Body of pancreas (tissue), 4 donors: ENCODE measurements at regions not wholly inside any gene's neighbourhood (a gene's known extent, or its start where the extent isn't known, plus 50 kb on each side); places are given as distances from the start of the nearest gene placed in this dataset.
A peak's percentile ranks its signal among the peaks of the same experiment; 100 is the strongest.

Source experiments
- ATAC-seq: fragments of 150-250 bp; one replicate; pipeline ENCODE4 v1.9.1; 2016
- DNase-seq, 4 donors: peaks; one replicate each; pipeline ENCODE4 v3.0.0-alpha.2; 2019
- H3K27ac ChIP-seq, 4 donors: fragments of 200-600 bp; sonication (generic); 1 replicate in 3 of 4; 2 replicates in 1 of 4; pipeline versions ENCODE4 v1.5.1 to v1.6.1; 2016 to 2019; ENCODE audit warnings: mild to moderate bottlenecking in 1 of 4, mixed read lengths in 1 of 4, moderate library complexity in 1 of 4
- H3K27me3 ChIP-seq, 2 donors: fragments of 200-600 bp; sonication (generic); one replicate each; pipeline ENCODE4 v1.6.0; 2016; ENCODE audit warnings: mild to moderate bottlenecking in 1 of 2
- H3K36me3 ChIP-seq, 2 donors: fragments of 200-600 bp; sonication (generic); replicated peaks in 1 of 2; 2 replicates each; pipeline ENCODE4 v1.5.1; 2016; ENCODE audit warnings: low read depth in 2 of 2; ENCODE audit not compliant: insufficient read depth in 1 of 2
- H3K4me1 ChIP-seq: fragments of 200-600 bp; sonication (generic); one replicate; pipeline ENCODE4 v1.6.0; 2016
- H3K4me3 ChIP-seq, 2 donors: fragments of 200-600 bp; sonication (generic); 1 replicate in 1 of 2; 2 replicates in 1 of 2; pipeline ENCODE4 v1.5.1; 2016 to 2019
- H3K9me3 ChIP-seq, 3 donors: fragments of 200-600 bp; sonication (generic); 1 replicate in 2 of 3; 2 replicates in 1 of 3; pipeline ENCODE4 v1.5.1; 2016
- POLR2A ChIP-seq, 3 donors: fragments of 450-650 bp; IDR thresholded peaks; one replicate each; pipeline ENCODE4 v1.6.1; 2016; ENCODE audit warnings: antibody characterized with exemption in 3 of 3, mild to moderate bottlenecking in 2 of 3
- WGBS, 2 donors: methylation state at CpG; one replicate each; pipeline ENCODE4 v1.1.5; 2017; 5-methylcytosine and 5-hydroxymethylcytosine counted together
- intact Hi-C: fragments of 100-400 bp; cut with DNase I; formaldehyde crosslinking; loops from one replicate; pipeline ENCODE4 v1.15.1; 2023
- TF ChIP-seq, protein P1 (sequence below), 7 experiments: fragments of 450-650 bp in 4 of 7; fragments of 200-600 bp in 3 of 7; sonication (generic) in 3 of 7; IDR thresholded peaks; one replicate each; pipeline ENCODE4 v1.5.1; 2016 to 2019; ENCODE audit warnings: antibody characterized with exemption in 7 of 7

- Histone ChIP-seq H3K27ac (no peak overlapping the region), H3K27me3 (no peaks in the 10 kb centered on the region), H3K4me1 (no peaks in the 10 kb centered on the region), H3K36me3 (no peaks in the 10 kb centered on the region), H3K4me3 (no peak overlapping the region), H3K9me3 (no peaks in the 10 kb centered on the region)
- peak; percentile 84 for ATAC-seq
- DNase-seq = peak; percentile 64 to 80 (median 76)
- intact Hi-C loops = loop anchor here (2.0 kb wide), 1 partner anchor 217 kb away; no protein-coding TSS in a partner anchor
- 0 to 28% methylated on average over 2 to 3 of the region's 3 CpGs for WGBS, 2 donors
- TF ChIP-seq, protein P1, sequence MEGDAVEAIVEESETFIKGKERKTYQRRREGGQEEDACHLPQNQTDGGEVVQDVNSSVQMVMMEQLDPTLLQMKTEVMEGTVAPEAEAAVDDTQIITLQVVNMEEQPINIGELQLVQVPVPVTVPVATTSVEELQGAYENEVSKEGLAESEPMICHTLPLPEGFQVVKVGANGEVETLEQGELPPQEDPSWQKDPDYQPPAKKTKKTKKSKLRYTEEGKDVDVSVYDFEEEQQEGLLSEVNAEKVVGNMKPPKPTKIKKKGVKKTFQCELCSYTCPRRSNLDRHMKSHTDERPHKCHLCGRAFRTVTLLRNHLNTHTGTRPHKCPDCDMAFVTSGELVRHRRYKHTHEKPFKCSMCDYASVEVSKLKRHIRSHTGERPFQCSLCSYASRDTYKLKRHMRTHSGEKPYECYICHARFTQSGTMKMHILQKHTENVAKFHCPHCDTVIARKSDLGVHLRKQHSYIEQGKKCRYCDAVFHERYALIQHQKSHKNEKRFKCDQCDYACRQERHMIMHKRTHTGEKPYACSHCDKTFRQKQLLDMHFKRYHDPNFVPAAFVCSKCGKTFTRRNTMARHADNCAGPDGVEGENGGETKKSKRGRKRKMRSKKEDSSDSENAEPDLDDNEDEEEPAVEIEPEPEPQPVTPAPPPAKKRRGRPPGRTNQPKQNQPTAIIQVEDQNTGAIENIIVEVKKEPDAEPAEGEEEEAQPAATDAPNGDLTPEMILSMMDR (IDR thresholded peaks at IDR 0.05) = peak; percentile 65 to 94 (median 84)
- TF ChIP-seq POLR2A (IDR thresholded peaks at IDR 0.05) = no peak
Measured at GRCh38 chr2:41869542-41870264, 178.1 kb upstream of the PKDCC start.

DNA sequence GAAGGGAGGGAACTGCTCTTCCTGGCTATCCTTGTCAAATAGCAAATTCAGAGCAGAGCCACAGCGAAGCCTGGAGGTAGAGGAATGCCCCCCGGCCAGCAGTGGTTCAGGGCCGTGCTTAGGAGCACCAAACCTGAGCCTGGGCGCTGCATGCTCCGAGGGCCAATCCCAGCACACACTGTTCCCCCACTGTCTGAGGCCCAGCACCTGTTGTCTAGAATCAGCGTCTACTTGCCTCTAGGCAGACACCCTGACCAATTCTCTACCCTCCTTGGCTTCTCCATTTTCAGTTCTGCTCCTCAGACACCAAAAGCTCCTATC is 177.6 kb upstream of the PKDCC start:
- Histone ChIP-seq H3K27ac (no peak overlapping the region), H3K9me3 (no peaks in the 10 kb centered on the region), H3K4me1 (no peaks in the 10 kb centered on the region), H3K4me3 (no peak overlapping the region), H3K27me3 (no peaks in the 10 kb centered on the region), H3K36me3 (no peaks in the 10 kb centered on the region)
- ATAC-seq (no peak), DNase-seq (no peak)
- intact Hi-C loops = no loop called here
- TF ChIP-seq, protein P1 (IDR thresholded peaks at IDR 0.05) = no peak
- no peak for TF ChIP-seq POLR2A (IDR thresholded peaks at IDR 0.05)
- WGBS, 2 donors = 67 to 76% methylated on average over 4 to 6 of the region's 6 CpGs

GRCh38 chr2:41871080-41871479 is 176.7 kb upstream of the PKDCC start:
- TF ChIP-seq, protein P1 (IDR thresholded peaks at IDR 0.05) = no peak
- TF ChIP-seq POLR2A (IDR thresholded peaks at IDR 0.05) = no peak
- intact Hi-C loops = no loop called here
- Histone ChIP-seq H3K4me1 (no peaks in the 10 kb centered on the region), H3K27ac (no peak overlapping the region), H3K36me3 (no peaks in the 10 kb centered on the region), H3K9me3 (no peaks in the 10 kb centered on the region), H3K4me3 (no peak overlapping the region), H3K27me3 (no peaks in the 10 kb centered on the region)
- WGBS, 2 donors = 54 to 60% methylated on average over 8 to 9 of the region's 9 CpGs
- ATAC-seq (no peak), DNase-seq (no peak)

DNA sequence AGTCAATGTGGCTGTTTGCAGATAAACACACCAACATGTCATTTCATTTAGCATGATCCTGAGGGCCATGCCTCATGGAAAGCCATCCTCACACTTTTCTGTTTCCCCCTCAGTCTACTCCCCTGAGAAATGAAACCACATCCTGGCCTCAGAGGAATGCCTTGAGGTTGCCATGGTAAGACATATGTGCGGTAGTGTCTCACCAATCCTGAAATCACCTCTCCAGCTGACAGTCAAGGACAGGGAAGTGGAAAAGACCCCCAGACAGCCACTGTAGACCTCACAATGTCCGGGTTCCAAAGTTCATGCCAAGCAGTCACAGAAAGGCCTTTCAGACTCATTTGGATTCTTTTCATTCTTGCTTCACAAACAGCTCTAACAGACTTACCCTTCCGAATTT is 175.2 kb upstream of the PKDCC start:
- intact Hi-C loops = no loop called here
- DNase-seq (no peak), ATAC-seq (no peak)
- no peak overlapping the region for H3K4me3 ChIP-seq
- no peaks in the 10 kb centered on the region for H3K9me3 ChIP-seq
- H3K27ac ChIP-seq = no peak overlapping the region
- 49 to 54% methylated on average over 3 of the region's 3 CpGs for WGBS, 2 donors
- no peak for TF ChIP-seq POLR2A (IDR thresholded peaks at IDR 0.05)
- H3K4me1 ChIP-seq = no peaks in the 10 kb centered on the region
- no peaks in the 10 kb centered on the region for H3K36me3 ChIP-seq
- no peaks in the 10 kb centered on the region for H3K27me3 ChIP-seq

DNA sequence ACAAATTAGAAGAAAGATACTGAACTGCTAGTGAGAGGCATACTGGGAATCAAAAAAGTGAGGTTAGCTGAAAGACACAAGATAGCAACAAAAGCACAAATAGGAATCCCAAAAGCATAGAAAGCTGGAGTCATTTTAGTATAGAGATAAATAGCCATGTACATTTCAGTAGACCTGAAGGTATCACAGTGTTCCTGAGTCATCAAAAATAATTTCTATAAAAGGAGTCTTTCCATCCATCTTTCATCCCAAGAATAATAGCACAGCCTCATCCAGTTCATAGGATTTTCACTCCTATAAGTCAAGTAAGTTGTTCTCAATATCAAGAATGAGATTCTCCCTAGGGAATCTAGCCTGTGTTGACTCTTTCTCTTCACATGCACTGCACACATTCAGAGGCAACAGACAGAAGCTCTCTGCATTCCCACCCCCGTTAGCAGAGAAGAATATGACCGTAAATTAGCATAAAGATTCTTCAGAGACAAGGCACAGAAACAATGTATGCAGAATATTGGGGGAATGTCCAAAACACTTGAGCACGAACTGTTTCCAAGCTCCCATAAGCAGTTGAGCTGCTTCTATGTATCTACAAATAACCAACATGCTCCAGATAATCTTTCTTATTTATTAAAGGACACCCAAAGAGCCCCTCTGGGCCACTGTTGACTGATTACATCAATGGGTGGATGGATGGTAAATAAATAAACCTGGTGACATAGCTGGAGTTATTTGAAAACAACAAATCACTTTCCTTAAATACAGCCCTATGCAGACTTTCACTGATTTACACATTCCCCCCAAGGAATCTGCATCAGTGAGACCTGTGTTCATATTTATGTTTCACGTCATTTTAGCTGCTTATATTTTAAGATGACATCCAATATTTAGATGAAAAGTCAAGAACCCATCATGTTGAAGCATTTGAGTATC is 174.5 kb upstream of the PKDCC start:
- ATAC-seq (no peak), DNase-seq (no peak)
- Histone ChIP-seq H3K27ac (no peak overlapping the region), H3K27me3 (no peaks in the 10 kb centered on the region), H3K4me3 (no peak overlapping the region), H3K4me1 (peaks cover 5% of the 10 kb centered on the region), H3K9me3 (no peaks in the 10 kb centered on the region), H3K36me3 (no peaks in the 10 kb centered on the region)
- intact Hi-C loops = no loop called here
- 29 to 74% methylated on average over 4 of the region's 4 CpGs for WGBS, 2 donors
- TF ChIP-seq, protein P1 (IDR thresholded peaks at IDR 0.05) = no peak
- no peak for TF ChIP-seq POLR2A (IDR thresholded peaks at IDR 0.05)
